Activated naive CD8-positive, alpha-beta T cell treated with anti-CD3 and anti-CD28 coated beads, Interleukin-2, amount 10 ng/mL, durations not matched to agents 7 days and 5 days (primary cell): ENCODE measurements at regions not wholly inside any gene's neighbourhood (a gene's known extent, or its start where the extent isn't known, plus 50 kb on each side); places are given as distances from the start of the nearest gene placed in this dataset.

Experiments
- ATAC-seq: fragments of 150-1000 bp; cut with Tn5 transposase; one replicate; pipeline ENCODE4 v1.10.0; 2021; ENCODE audit warnings: low read depth, moderate library complexity
- POLR2A ChIA-PET: fragments of 350-600 bp; sonication (Branson Sonifier 250); formaldehyde crosslinking; loops from one replicate; lab custom pipeline; 2021; ENCODE audit warnings: antibody characterized with exemption; lab: Charles Lee
- DNase-seq: peaks from one replicate; pipeline ENCODE4 v3.0.0; 2021
- H3K27ac Mint-ChIP-seq: one replicate; pipeline ENCODE4 v1.8.0; 2022; ENCODE audit warnings: mild to moderate bottlenecking, mixed read lengths
- H3K27me3 Mint-ChIP-seq: one replicate; pipeline ENCODE4 v1.8.0; 2022; ENCODE audit warnings: mild to moderate bottlenecking, moderate library complexity, mixed read lengths
- H3K36me3 Mint-ChIP-seq: one replicate; pipeline ENCODE4 v1.8.0; 2021; ENCODE audit warnings: mild to moderate bottlenecking, mixed read lengths
- H3K4me1 Mint-ChIP-seq: one replicate; pipeline ENCODE4 v1.8.0; 2021; ENCODE audit warnings: mixed read lengths
- H3K4me3 Mint-ChIP-seq: one replicate; pipeline ENCODE4 v1.8.0; 2022; ENCODE audit warnings: mild to moderate bottlenecking, moderate library complexity, mixed read lengths
- H3K9me3 Mint-ChIP-seq: one replicate; pipeline ENCODE4 v1.8.0; 2021; ENCODE audit warnings: mixed read lengths

- no peaks in the 10 kb centered on the region for H3K4me1 Mint-ChIP-seq
- no peaks in the 10 kb centered on the region for H3K36me3 Mint-ChIP-seq
- peaks cover 2% of the 10 kb centered on the region for H3K9me3 Mint-ChIP-seq
- ATAC-seq: no peak
- no peak for DNase-seq
- H3K27ac Mint-ChIP-seq: no peak overlapping the region
- POLR2A ChIA-PET: no interaction called here
- H3K4me3 Mint-ChIP-seq: no peak overlapping the region
- no peaks in the 10 kb centered on the region for H3K27me3 Mint-ChIP-seq
These were observed 448.8 kb downstream of the KIF16B start for GRCh38 chr20:16124491-16124890.

GRCh38 chr20:16123623-16124022 lies 449.6 kb downstream of the KIF16B start:
- Mint-ChIP-seq H3K9me3 (peaks cover 2% of the 10 kb centered on the region), H3K4me1 (no peaks in the 10 kb centered on the region), H3K4me3 (no peak overlapping the region), H3K27me3 (no peaks in the 10 kb centered on the region), H3K36me3 (no peaks in the 10 kb centered on the region), H3K27ac (no peak overlapping the region)
- DNase-seq: no peak
- no peak for ATAC-seq
- POLR2A ChIA-PET: no interaction called here

DNA sequence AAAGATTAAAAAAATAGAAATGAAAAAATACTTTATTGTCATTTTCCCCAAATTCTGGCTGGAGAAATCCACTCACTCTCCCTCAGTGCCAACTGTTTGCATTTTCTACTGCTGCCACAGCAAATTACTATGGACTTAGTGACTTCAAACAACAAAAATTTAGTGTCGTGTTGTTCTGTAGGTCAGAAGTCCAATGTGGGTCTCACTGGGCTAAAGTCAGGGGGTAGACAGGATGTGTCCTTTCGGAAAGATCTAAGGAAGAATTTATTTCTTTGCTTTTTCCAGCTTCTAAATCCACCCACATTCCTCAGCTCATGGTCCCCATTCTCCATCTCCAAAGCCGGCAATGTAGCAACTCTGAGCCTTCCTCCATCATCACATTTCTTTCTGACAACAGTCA lies 453.3 kb downstream of the KIF16B start:
- Mint-ChIP-seq H3K27ac (no peak overlapping the region), H3K4me1 (no peaks in the 10 kb centered on the region), H3K27me3 (no peaks in the 10 kb centered on the region), H3K36me3 (no peaks in the 10 kb centered on the region), H3K9me3 (peaks cover 3% of the 10 kb centered on the region), H3K4me3 (no peak overlapping the region)
- POLR2A ChIA-PET: no interaction called here
- DNase-seq (no peak), ATAC-seq (no peak)

DNA sequence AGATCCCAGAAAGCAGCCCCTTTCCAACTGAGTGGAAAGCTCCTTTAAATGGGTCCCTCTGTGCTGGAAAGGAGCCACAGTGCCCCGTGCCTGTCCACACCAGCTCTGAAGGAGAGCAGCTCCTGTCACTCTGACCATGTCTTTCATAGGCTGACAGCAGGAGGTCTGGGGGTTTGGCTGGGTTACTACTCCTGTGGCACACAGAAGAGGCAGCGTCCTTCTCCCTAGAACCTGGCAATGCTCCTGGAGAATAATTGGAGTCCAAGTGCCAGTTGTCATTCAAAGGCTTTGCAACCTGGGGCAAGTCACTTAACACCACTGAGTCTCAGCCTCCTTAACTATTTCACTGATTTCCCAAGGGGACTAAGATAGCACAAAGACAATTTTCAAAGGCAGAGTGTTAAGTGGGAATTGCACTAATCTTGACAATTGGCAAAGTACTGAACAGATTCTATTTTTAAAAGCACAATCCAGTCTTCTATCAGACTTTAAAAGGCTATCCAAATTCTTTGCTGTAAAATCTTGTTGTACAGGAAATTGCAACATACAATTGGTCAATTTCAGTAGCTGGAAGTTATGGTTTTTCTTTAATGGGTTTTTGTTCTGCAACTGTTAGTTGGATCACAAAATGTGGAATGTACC lies 457.2 kb downstream of the KIF16B start:
- Mint-ChIP-seq H3K36me3 (no peaks in the 10 kb centered on the region), H3K4me3 (no peak overlapping the region), H3K27me3 (no peaks in the 10 kb centered on the region), H3K4me1 (no peaks in the 10 kb centered on the region), H3K9me3 (peaks cover 4% of the 10 kb centered on the region), H3K27ac (no peak overlapping the region)
- no peak for ATAC-seq
- POLR2A ChIA-PET: no interaction called here
- no peak for DNase-seq

- H3K4me3 Mint-ChIP-seq: no peak overlapping the region
- H3K9me3 Mint-ChIP-seq: peaks cover 2% of the 10 kb centered on the region
- no peak overlapping the region for H3K27ac Mint-ChIP-seq
- no peaks in the 10 kb centered on the region for H3K36me3 Mint-ChIP-seq
- POLR2A ChIA-PET: no interaction called here
- H3K4me1 Mint-ChIP-seq: no peaks in the 10 kb centered on the region
- ATAC-seq: no peak
- no peak for DNase-seq
- no peaks in the 10 kb centered on the region for H3K27me3 Mint-ChIP-seq
These were observed 459.5 kb downstream of the KIF16B start for GRCh38 chr20:16113736-16114135.

DNA sequence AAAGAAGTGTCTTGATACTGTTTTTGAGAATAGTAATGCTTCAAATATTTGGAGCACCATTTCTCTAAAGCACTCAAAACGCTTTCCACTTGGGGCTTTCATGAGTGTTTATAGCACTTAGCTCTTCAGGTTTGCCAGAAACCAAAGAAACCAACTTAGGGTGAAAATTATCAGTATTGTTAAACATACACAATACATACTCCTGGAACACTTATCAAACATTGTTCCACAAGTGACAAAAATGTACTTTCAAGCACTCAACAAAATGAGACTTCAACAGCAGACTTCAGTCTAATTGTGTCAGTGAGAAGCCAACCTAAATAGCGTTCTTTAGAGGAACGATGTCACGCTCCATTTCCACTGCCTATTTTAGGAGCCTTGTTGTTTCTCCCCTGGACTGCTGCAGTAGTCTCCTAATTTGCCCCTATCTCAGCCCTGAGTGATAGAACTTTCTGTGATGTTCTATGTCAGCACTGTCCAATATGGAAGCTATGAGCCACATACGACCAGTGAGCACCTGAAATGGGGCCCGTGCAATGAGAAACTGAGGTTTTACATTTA lies 461.3 kb downstream of the KIF16B start:
- Mint-ChIP-seq H3K27me3 (no peaks in the 10 kb centered on the region), H3K36me3 (no peaks in the 10 kb centered on the region), H3K9me3 (peaks cover 1% of the 10 kb centered on the region), H3K4me1 (no peaks in the 10 kb centered on the region), H3K4me3 (no peak overlapping the region), H3K27ac (no peak overlapping the region)
- DNase-seq: no peak
- POLR2A ChIA-PET: no interaction called here
- no peak for ATAC-seq

DNA sequence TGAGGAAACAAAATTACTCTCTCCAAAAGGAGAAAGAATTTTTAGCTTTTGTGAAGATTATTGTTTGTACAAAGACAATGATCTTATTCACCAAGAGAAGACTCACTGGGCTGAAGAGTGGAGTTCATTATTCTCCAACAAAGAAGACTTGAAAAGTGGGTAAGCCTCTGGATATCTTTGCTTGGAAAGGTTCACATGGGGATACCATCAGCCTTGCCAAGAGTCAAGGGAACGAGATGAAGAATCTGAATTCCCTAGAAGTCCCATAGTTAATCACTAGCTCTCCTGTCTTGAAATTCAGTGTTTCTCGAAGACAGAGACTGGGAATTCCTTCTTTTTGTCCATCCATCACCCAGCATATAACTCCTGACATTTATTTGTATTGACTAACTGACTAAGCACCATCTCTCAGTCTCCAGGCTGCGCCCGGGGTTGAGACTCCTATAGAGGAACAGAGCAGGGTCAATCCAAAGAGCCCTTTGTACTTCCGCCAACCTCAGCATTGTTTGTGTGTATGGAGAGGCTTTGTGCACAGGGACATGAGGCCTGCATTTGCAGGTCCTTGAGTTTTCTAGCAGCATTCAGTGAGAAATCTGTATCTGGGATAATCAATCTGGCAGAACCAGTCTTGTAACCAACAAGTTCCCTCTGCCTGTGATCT lies 461.9 kb downstream of the KIF16B start:
- Mint-ChIP-seq H3K27me3 (no peaks in the 10 kb centered on the region), H3K4me3 (no peak overlapping the region), H3K9me3 (peaks cover 1% of the 10 kb centered on the region), H3K27ac (no peak overlapping the region), H3K4me1 (no peaks in the 10 kb centered on the region), H3K36me3 (no peaks in the 10 kb centered on the region)
- POLR2A ChIA-PET: no interaction called here
- no peak for ATAC-seq
- DNase-seq: no peak

DNA sequence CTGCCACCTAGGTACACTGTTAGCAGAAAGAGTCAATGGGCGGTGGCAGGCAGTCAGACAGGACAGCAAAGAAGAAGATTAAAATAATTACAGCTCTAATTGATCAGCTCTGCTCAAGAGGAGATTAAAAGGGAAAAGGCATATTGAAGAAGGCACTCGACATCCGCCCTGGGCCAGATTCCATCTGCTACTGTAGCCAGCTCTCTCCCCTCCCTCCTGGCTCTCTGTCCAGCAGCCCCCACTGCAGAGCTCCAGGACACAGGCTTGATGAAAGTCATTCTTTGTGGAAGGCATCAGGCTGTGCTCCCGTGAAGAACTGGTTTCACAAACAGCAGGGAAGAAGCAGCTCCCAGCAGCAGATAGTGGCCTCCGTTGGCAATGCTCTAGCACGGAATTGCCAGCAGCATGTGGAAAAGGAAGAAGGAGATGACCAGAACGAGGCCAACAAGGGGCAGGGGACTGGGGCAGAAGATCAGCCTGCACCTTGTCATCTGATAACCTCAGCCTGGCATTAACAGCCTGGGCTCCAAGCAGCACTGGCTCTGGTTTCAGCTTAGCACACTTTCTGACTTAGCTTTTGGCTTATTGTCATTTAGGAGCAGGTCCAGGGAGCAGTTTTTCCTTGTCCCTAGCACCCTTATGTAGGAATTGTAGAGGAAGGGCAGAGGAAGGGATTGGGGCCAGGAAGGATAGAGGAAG lies 465.9 kb downstream of the KIF16B start:
- H3K9me3 Mint-ChIP-seq: no peaks in the 10 kb centered on the region
- H3K36me3 Mint-ChIP-seq: no peaks in the 10 kb centered on the region
- no peak overlapping the region for H3K4me3 Mint-ChIP-seq
- ATAC-seq: no peak
- DNase-seq: no peak
- POLR2A ChIA-PET: no interaction called here
- no peaks in the 10 kb centered on the region for H3K27me3 Mint-ChIP-seq
- no peak overlapping the region for H3K27ac Mint-ChIP-seq
- H3K4me1 Mint-ChIP-seq: no peaks in the 10 kb centered on the region

GRCh38 chr20:16106191-16106849 lies 466.9 kb downstream of the KIF16B start:
- no peak for DNase-seq
- H3K4me1 Mint-ChIP-seq: no peaks in the 10 kb centered on the region
- no peaks in the 10 kb centered on the region for H3K36me3 Mint-ChIP-seq
- H3K9me3 Mint-ChIP-seq: no peaks in the 10 kb centered on the region
- POLR2A ChIA-PET: no interaction called here
- no peak overlapping the region for H3K27ac Mint-ChIP-seq
- H3K27me3 Mint-ChIP-seq: no peaks in the 10 kb centered on the region
- no peak for ATAC-seq
- no peak overlapping the region for H3K4me3 Mint-ChIP-seq

DNA sequence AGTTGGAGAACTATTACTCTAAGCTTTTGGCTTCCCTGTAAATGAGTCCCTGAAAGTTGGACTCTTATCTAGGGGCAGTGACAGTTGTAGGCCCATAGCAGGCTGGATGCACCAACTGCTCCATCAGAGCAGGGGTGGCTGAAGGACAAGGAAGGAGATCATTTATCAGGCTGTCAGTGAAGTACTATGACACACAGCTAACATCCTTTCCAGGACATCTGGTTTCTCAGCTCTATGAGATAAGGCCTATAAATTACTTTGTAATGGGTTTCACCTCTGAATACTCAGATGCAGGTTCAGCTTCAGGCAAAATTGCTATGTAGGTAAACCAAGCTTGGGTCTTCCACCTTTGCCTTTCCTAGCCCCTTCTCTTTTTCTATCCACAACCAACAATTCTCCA lies 468.5 kb downstream of the KIF16B start:
- Mint-ChIP-seq H3K4me1 (no peaks in the 10 kb centered on the region), H3K27me3 (no peaks in the 10 kb centered on the region), H3K36me3 (no peaks in the 10 kb centered on the region), H3K27ac (no peak overlapping the region), H3K9me3 (no peaks in the 10 kb centered on the region), H3K4me3 (no peak overlapping the region)
- ATAC-seq (no peak), DNase-seq (no peak)
- POLR2A ChIA-PET: no interaction called here
